GM18511 (cell line): ENCODE measurements at regions not wholly inside any gene's neighbourhood (a gene's known extent, or its start where the extent isn't known, plus 50 kb on each side); places are given as distances from the start of the nearest gene placed in this dataset.
A peak's percentile ranks its signal among the peaks of the same experiment; 100 is the strongest.

Experiments
- ATAC-seq: cut with Tn5 transposase; IDR thresholded peaks from one replicate; pipeline ENCODE4 v1.9.1; 2021; ENCODE audit warnings: mild to moderate bottlenecking, moderate library complexity; ENCODE audit not compliant: unreplicated experiment

GRCh38 chr3:152095472-152095871 is 173.3 kb upstream of the MBNL1 start:
- ATAC-seq: no peak

- ATAC-seq: no peak
These were observed 172.3 kb upstream of the MBNL1 start for GRCh38 chr3:152096280-152096906.

GRCh38 chr3:152097120-152097519 is 171.6 kb upstream of the MBNL1 start:
- no peak for ATAC-seq

- ATAC-seq: no peak
These were observed 171.0 kb upstream of the MBNL1 start for GRCh38 chr3:152097770-152098169.

- peak; percentile 99 for ATAC-seq
These were observed 168.1 kb upstream of the MBNL1 start for GRCh38 chr3:152100491-152101132.

- ATAC-seq: no peak
These were observed 166.3 kb upstream of the MBNL1 start for GRCh38 chr3:152102410-152102809.

- ATAC-seq: no peak
These were observed 165.5 kb upstream of the MBNL1 start for GRCh38 chr3:152103257-152103656.

- no peak for ATAC-seq
These were observed 163.8 kb upstream of the MBNL1 start for GRCh38 chr3:152104847-152105415.

GRCh38 chr3:152105446-152105845 is 163.3 kb upstream of the MBNL1 start:
- no peak for ATAC-seq

GRCh38 chr3:152109038-152109437 is 159.7 kb upstream of the MBNL1 start:
- no peak for ATAC-seq

GRCh38 chr3:152113413-152113812 is 155.3 kb upstream of the MBNL1 start:
- ATAC-seq: no peak

- ATAC-seq: no peak
These were observed 154.6 kb upstream of the MBNL1 start for GRCh38 chr3:152113992-152114651.

- no peak for ATAC-seq
These were observed 148.0 kb upstream of the MBNL1 start for GRCh38 chr3:152120601-152121269.

- ATAC-seq: no peak
These were observed 147.5 kb upstream of the MBNL1 start for GRCh38 chr3:152121270-152121636.

GRCh38 chr3:152122851-152123250 is 145.9 kb upstream of the MBNL1 start:
- no peak for ATAC-seq

GRCh38 chr3:152123457-152123856 is 145.3 kb upstream of the MBNL1 start:
- ATAC-seq: no peak

GRCh38 chr3:152126260-152126659 is 142.5 kb upstream of the MBNL1 start:
- no peak for ATAC-seq

GRCh38 chr3:152127058-152127457 is 141.7 kb upstream of the MBNL1 start:
- peak; percentile 100 for ATAC-seq

- no peak for ATAC-seq
These were observed 140.4 kb upstream of the MBNL1 start for GRCh38 chr3:152128356-152128755.

- no peak for ATAC-seq
These were observed 129.1 kb upstream of the MBNL1 start for GRCh38 chr3:152139651-152140050.

GRCh38 chr3:152146461-152146860 is 122.3 kb upstream of the MBNL1 start:
- no peak for ATAC-seq
